ENCODE measurements at regions not wholly inside any gene's neighbourhood (a gene's known extent, or its start where the extent isn't known, plus 50 kb on each side); places are given as distances from the start of the nearest gene placed in this dataset.

- CTCF ChIA-PET, result no interaction called here
- no peak overlapping the region for H3K4me3 Mint-ChIP-seq
- no peak overlapping the region for H3K27ac Mint-ChIP-seq
- POLR2A ChIA-PET, result no interaction called here
- peaks cover 8% of the 10 kb centered on the region for H3K9me3 Mint-ChIP-seq
- no peak for DNase-seq
- no peaks in the 10 kb centered on the region for H3K36me3 Mint-ChIP-seq (ENCODE audit: low read depth)
- H3K4me1 Mint-ChIP-seq, result no peaks in the 10 kb centered on the region
- no peaks in the 10 kb centered on the region for H3K27me3 Mint-ChIP-seq
These were observed 616.6 kb downstream of the IRX1 start for GRCh38 chr5:4212071-4212739.

- Mint-ChIP-seq H3K4me1 (no peaks in the 10 kb centered on the region), H3K27me3 (no peaks in the 10 kb centered on the region), H3K4me3 (no peak overlapping the region), H3K9me3 (peaks cover 8% of the 10 kb centered on the region), H3K27ac (no peak overlapping the region), H3K36me3 (ENCODE audit: low read depth) (no peaks in the 10 kb centered on the region)
- POLR2A ChIA-PET, result no interaction called here
- CTCF ChIA-PET, result no interaction called here
- DNase-seq, result no peak
These were observed 617.6 kb downstream of the IRX1 start for GRCh38 chr5:4212981-4213819.

- ChIA-PET POLR2A (no interaction called here), CTCF (interaction anchor here (1.2 kb wide), 1 partner anchor 13 kb away, joined by 4 read pairs; no protein-coding TSS in a partner anchor)
- no peak overlapping the region for H3K27ac Mint-ChIP-seq
- no peaks in the 10 kb centered on the region for H3K4me1 Mint-ChIP-seq
- no peaks in the 10 kb centered on the region for H3K9me3 Mint-ChIP-seq
- H3K36me3 Mint-ChIP-seq (ENCODE audit: low read depth), result no peaks in the 10 kb centered on the region
- DNase-seq, result no peak
- no peaks in the 10 kb centered on the region for H3K27me3 Mint-ChIP-seq
- H3K4me3 Mint-ChIP-seq, result no peak overlapping the region
These were observed 619.5 kb downstream of the IRX1 start for GRCh38 chr5:4215143-4215542.

GRCh38 chr5:4216142-4216541 lies 620.5 kb downstream of the IRX1 start:
- no peak for DNase-seq
- H3K4me3 Mint-ChIP-seq, result no peak overlapping the region
- H3K27ac Mint-ChIP-seq, result no peak overlapping the region
- ChIA-PET POLR2A (no interaction called here), CTCF (interaction anchor here (1.2 kb wide), 1 partner anchor 14 kb away, joined by 4 read pairs; no protein-coding TSS in a partner anchor)
- H3K27me3 Mint-ChIP-seq, result no peaks in the 10 kb centered on the region
- H3K36me3 Mint-ChIP-seq (ENCODE audit: low read depth), result no peaks in the 10 kb centered on the region
- H3K4me1 Mint-ChIP-seq, result no peaks in the 10 kb centered on the region
- no peaks in the 10 kb centered on the region for H3K9me3 Mint-ChIP-seq

DNA sequence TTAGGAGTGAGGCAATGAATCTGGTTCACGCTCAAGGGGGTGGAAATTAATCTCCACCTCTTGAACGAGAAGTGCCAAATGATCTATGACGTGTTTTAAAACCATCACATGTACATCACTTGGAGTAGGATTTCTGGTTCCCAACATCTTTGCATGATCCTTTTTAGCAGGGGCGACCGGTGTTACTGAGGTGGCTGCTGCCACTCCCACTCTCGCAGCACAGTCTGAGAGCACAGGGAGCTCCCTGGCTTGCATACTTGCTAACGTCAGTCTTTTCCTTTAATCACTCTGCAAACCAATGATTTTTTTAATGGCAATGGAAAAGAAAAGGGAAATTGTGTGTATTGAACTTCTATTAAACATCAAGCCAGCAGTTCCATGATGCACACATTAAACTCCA lies 624.4 kb downstream of the IRX1 start:
- H3K27ac Mint-ChIP-seq, result no peak overlapping the region
- POLR2A ChIA-PET, result no interaction called here
- H3K27me3 Mint-ChIP-seq, result no peaks in the 10 kb centered on the region
- H3K4me1 Mint-ChIP-seq, result no peaks in the 10 kb centered on the region
- CTCF ChIA-PET, result no interaction called here
- no peak overlapping the region for H3K4me3 Mint-ChIP-seq
- DNase-seq, result no peak
- no peaks in the 10 kb centered on the region for H3K36me3 Mint-ChIP-seq (ENCODE audit: low read depth)
- H3K9me3 Mint-ChIP-seq, result peaks cover 3% of the 10 kb centered on the region

GRCh38 chr5:4221048-4221447 lies 625.4 kb downstream of the IRX1 start:
- Mint-ChIP-seq H3K27ac (no peak overlapping the region), H3K36me3 (ENCODE audit: low read depth) (no peaks in the 10 kb centered on the region), H3K9me3 (peaks cover 3% of the 10 kb centered on the region), H3K27me3 (no peaks in the 10 kb centered on the region), H3K4me3 (no peak overlapping the region), H3K4me1 (no peaks in the 10 kb centered on the region)
- CTCF ChIA-PET, result no interaction called here
- DNase-seq, result no peak
- POLR2A ChIA-PET, result no interaction called here

DNA sequence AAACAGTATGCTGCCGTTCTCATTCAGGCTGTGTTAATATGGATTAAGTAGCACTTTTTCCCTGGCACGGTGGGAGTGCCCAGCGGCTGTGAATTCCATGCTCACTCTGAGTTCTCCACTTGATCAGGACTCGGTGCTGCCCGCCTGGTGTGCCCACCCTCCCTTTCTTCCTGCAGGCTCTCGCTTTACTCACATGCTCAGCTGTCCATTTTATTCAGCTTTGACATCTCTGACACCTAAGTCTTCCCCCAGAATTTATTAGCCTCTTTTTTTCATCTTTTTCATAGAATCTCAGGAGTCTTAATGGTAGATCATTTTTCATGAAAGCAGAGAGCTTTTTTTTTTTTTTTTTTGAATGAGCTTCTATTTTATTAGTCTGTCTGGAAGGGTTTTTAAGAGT lies 626.5 kb downstream of the IRX1 start:
- ChIA-PET POLR2A (no interaction called here), CTCF (no interaction called here)
- Mint-ChIP-seq H3K27me3 (no peaks in the 10 kb centered on the region), H3K9me3 (peaks cover 3% of the 10 kb centered on the region), H3K4me3 (no peak overlapping the region), H3K27ac (no peak overlapping the region), H3K36me3 (ENCODE audit: low read depth) (no peaks in the 10 kb centered on the region), H3K4me1 (no peaks in the 10 kb centered on the region)
- no peak for DNase-seq

DNA sequence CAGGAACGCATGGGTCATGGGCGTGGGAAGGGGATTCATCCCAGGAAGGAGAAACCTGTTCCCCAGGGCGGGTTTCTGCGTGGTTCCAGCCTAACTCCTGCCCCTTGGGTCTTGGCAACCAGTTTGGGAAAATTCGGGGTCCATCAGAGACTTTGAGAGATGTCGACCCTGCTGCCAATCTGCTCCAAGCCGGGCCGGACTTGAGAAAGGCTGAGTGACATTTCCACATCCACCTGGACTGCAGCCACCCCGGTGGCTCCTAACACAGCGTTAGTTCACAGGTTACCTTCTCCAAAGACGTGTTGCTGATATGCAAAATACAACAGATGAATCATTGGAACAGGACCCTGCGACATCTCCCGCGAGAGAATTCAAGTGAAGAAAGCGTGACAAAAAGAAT lies 627.2 kb downstream of the IRX1 start:
- Mint-ChIP-seq H3K4me3 (no peak overlapping the region), H3K4me1 (no peaks in the 10 kb centered on the region), H3K9me3 (peaks cover 3% of the 10 kb centered on the region), H3K36me3 (ENCODE audit: low read depth) (no peaks in the 10 kb centered on the region), H3K27ac (no peak overlapping the region), H3K27me3 (no peaks in the 10 kb centered on the region)
- ChIA-PET CTCF (no interaction called here), POLR2A (no interaction called here)
- DNase-seq, result no peak

DNA sequence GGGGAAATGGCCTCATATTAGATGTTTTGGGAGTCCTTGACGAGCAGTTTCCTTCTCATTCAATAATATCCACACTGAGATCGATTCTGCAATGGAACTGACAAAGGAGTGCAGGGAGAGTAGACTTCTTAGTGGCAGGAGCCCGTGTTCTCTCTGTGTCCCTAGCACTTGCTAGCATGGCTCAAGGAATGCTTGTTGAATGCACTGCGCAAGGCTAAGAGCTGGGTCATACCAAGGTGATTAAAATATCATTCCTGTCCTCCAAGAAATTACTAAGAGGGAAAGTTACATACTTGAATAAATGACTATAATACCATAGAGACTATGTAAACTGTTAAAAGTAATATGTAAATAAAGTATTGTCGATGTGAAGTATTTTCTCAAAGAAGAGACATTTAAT lies 630.1 kb downstream of the IRX1 start:
- CTCF ChIA-PET, result no interaction called here
- POLR2A ChIA-PET, result no interaction called here
- no peak for DNase-seq

GRCh38 chr5:4226565-4226964 lies 630.9 kb downstream of the IRX1 start:
- no peaks in the 10 kb centered on the region for H3K27me3 Mint-ChIP-seq
- H3K27ac Mint-ChIP-seq, result no peak overlapping the region
- H3K4me3 Mint-ChIP-seq, result no peak overlapping the region
- no peaks in the 10 kb centered on the region for H3K4me1 Mint-ChIP-seq
- CTCF ChIA-PET, result no interaction called here
- peaks cover 3% of the 10 kb centered on the region for H3K9me3 Mint-ChIP-seq
- DNase-seq, result no peak
- no peaks in the 10 kb centered on the region for H3K36me3 Mint-ChIP-seq (ENCODE audit: low read depth)
- POLR2A ChIA-PET, result no interaction called here

More for the DNA sequence above, 630.1 kb downstream of the IRX1 start:
- no peaks in the 10 kb centered on the region for H3K4me1 Mint-ChIP-seq
- peaks cover 3% of the 10 kb centered on the region for H3K9me3 Mint-ChIP-seq
- no peaks in the 10 kb centered on the region for H3K36me3 Mint-ChIP-seq (ENCODE audit: low read depth)
- H3K27ac Mint-ChIP-seq, result no peak overlapping the region
- no peak overlapping the region for H3K4me3 Mint-ChIP-seq
- H3K27me3 Mint-ChIP-seq, result no peaks in the 10 kb centered on the region

GRCh38 chr5:4228708-4229107 lies 633.1 kb downstream of the IRX1 start:
- Mint-ChIP-seq H3K4me3 (no peak overlapping the region), H3K36me3 (ENCODE audit: low read depth) (no peaks in the 10 kb centered on the region), H3K4me1 (no peaks in the 10 kb centered on the region), H3K27ac (no peak overlapping the region), H3K9me3 (peaks cover 4% of the 10 kb centered on the region), H3K27me3 (no peaks in the 10 kb centered on the region)
- ChIA-PET CTCF (interaction anchor here (0.6 kb wide), 1 partner anchor 313 kb away, joined by 4 read pairs; no protein-coding TSS in a partner anchor), POLR2A (no interaction called here)
- DNase-seq, result no peak

DNA sequence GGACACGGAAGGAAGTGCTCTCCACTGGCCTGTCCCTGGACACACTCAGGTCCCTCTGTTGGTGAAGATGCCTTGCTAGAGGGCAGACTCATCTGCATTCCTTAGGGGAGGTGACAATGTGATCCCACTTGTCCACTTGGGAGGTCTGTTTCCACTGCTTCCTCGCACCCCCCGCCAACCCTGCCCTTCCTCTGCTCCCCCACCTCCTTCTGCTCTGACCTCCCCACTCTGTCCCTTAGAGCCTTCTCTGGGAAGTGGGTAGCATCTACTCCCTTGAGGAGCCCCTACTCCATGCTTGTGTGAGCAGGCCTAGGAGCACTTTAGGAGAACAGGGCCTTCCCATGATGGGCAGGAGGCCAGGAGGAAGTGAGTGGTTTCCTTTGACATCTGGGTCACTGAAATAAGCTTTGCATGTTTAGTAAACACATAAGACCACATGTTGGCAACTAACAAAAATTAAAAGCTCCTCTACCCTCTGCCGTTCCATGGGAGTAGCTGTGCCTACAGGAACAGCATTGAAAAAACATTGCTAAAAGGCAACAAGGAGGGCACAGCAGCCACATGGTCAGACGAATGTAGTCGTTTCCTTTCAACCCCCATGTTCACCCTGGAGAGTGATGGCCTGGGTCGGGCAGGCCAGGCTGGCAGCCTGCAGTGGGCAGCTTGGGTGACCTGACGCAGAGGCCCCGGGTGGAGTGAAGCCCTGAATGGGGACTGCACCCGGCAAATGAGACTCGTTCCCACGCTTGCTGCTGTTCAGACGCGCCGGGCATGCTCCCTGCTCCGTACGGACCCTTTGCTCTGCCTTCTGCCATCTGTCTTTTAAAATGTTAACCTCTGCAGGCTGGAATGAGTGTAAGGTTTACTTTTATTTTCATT lies 634.0 kb downstream of the IRX1 start:
- H3K27me3 Mint-ChIP-seq, result no peaks in the 10 kb centered on the region
- ChIA-PET CTCF (no interaction called here), POLR2A (no interaction called here)
- peaks cover 12% of the 10 kb centered on the region for H3K9me3 Mint-ChIP-seq
- no peaks in the 10 kb centered on the region for H3K4me1 Mint-ChIP-seq
- H3K27ac Mint-ChIP-seq, result no peak overlapping the region
- no peaks in the 10 kb centered on the region for H3K36me3 Mint-ChIP-seq (ENCODE audit: low read depth)
- no peak for DNase-seq
- H3K4me3 Mint-ChIP-seq, result no peak overlapping the region

GRCh38 chr5:4230471-4230785 lies 634.8 kb downstream of the IRX1 start:
- no peaks in the 10 kb centered on the region for H3K36me3 Mint-ChIP-seq (ENCODE audit: low read depth)
- CTCF ChIA-PET, result no interaction called here

More at GRCh38 chr5:4230471-4230785, 634.8 kb downstream of the IRX1 start:
- H3K27me3 Mint-ChIP-seq, result no peaks in the 10 kb centered on the region
- H3K27ac Mint-ChIP-seq, result no peak overlapping the region
- H3K4me1 Mint-ChIP-seq, result no peaks in the 10 kb centered on the region
- H3K9me3 Mint-ChIP-seq, result peaks cover 14% of the 10 kb centered on the region
- POLR2A ChIA-PET, result no interaction called here
- DNase-seq, result no peak
- no peak overlapping the region for H3K4me3 Mint-ChIP-seq
